A549 (cell line): ENCODE measurements at regions not wholly inside any gene's neighbourhood (a gene's known extent, or its start where the extent isn't known, plus 50 kb on each side); places are given as distances from the start of the nearest gene placed in this dataset.

Experiments used
- CTCF ChIP-seq: fragments of >200 bp; sonication (Bioruptor Twin); formaldehyde crosslinking; IDR thresholded peaks from 3 replicates; pipeline ENCODE4 v1.5.1; 2016
- FOSL2 ChIP-seq, 2 experiments: fragments of 450-650 bp in 1 of 2; fragments of >200 bp in 1 of 2; sonication (Bioruptor Twin) in 1 of 2; formaldehyde crosslinking; IDR thresholded peaks; 2 replicates each; pipeline versions ENCODE4 v1.5.0 to v1.6.1; 2016 to 2020; ENCODE audit warnings: mild to moderate bottlenecking in 1 of 2, moderate library complexity in 1 of 2
- POLR2A ChIP-seq: IDR thresholded peaks from 2 replicates; pipeline ENCODE4 v1.6.1; 2012; ENCODE audit warnings: mild to moderate bottlenecking, low read length
- REST ChIP-seq: fragments of 200-600 bp; sonication (generic); IDR thresholded peaks from 2 replicates; pipeline ENCODE4 v1.6.1; 2016; ENCODE audit warnings: antibody characterized with exemption, mild to moderate bottlenecking, moderate library complexity
- SREBF2 ChIP-seq: fragments of 450-650 bp; IDR thresholded peaks from 2 replicates; pipeline ENCODE4 v1.6.1; 2014; ENCODE audit warnings: mild to moderate bottlenecking, moderate library complexity
- TP53 ChIP-seq: fragments of 250-450 bp; sonication (Bioruptor Pico); IDR thresholded peaks from 2 replicates; pipeline ENCODE4 v1.5.0; 2021; ENCODE audit warnings: mild to moderate bottlenecking, moderate library complexity

GRCh38 chr2:180776921-180777320 is 203.5 kb upstream of the UBE2E3 start:
- TF ChIP-seq TP53 (CRISPR knock-in tag): no peak
- no peak for TF ChIP-seq FOSL2 (IDR thresholded peaks at IDR 0.05)
- no peak for TF ChIP-seq FOSL2 (CRISPR knock-in tag; IDR thresholded peaks at IDR 0.05)
- no peak for TF ChIP-seq CTCF
- TF ChIP-seq SREBF2: no peak
- no peak for TF ChIP-seq POLR2A
- no peak for TF ChIP-seq REST
